Midbrain (tissue), 1 donor: ENCODE measurements at regions not wholly inside any gene's neighbourhood (a gene's known extent, or its start where the extent isn't known, plus 50 kb on each side); places are given as distances from the start of the nearest gene placed in this dataset.
"Not testable (repeated sequence)": the region's sequence is repeated elsewhere in the genome, so short reads cannot be mapped to it uniquely, and the experiment has no call there.

Experiments used
- DNase-seq: peaks from one replicate; lab custom pipeline; 2025; lab: John Stamatoyannopoulos, UW

DNA sequence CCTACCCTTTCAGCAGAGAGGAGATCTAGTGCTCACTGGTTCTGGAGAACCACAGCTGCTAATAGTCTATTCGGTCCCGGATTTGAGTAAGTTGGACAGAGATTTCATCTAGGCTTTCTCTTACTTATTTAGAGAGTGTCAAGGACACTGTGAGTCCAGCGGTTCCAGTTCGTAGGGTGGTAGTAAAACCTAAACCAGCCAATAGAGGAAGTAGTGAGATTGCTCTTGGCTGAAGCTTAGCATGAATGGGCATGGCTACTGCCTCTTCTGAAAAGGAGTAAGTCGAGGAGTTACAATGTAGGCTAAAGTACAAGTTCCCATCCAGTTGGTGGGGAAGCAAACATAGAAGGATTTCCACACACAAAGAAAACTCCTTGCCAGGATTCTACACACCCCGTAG, 109.6 kb upstream of the MOCS2 start:
- no peak for DNase-seq

DNA sequence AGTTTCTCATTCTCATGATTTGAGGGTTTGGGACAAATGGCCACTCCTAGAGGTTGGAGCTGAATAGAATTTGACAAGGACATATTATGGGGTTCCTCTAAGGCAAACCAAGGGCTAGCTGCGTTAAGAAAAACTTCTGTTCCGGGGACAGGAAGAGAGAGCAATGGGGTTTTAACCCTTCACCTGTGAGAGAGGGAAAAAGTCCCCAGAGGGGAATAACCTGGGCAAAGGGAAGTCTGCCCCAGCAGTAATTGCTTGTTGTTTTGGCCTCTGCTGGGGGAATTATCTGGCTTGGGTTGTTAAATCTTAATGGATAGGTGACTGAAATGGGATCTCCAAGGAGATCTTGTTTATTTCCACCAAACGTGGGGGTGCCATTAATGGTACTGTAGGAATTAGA, 110.1 kb upstream of the MOCS2 start:
- DNase-seq: no peak

DNA sequence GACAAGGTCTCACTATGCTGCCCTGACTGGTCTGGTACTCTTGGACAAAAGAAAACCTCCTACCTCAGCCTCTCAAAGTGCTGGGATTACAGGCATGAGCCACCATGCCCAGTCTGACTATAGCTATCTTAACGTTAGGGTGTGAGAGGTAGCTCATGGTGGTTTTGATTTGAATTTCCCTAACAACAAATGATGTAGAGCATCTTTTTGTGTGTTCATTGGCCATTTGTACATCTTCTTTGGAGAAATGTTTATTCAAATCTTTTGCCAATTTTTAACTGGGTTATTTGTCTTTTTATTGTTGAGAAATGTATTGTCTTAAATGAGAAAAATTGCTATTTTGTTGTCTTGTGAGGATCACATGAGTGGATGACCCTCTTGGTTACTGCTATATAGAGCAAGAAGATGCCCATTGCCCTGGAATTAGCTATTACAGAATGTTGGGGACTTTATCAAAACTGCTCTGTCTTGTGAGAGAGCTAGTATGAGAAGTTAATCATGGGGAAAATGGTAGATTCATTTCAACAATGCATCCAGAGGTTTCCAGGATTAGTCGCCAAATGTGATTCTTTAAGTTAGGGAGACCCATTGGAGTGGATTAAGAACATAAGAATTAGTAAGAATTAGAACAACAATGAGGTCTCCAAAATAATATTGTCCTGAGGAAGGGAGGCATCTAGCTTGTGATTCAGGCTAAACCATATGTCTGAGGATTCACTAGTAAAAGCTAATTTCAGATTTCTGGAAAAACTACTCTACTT, 124.3 kb upstream of the MOCS2 start:
- DNase-seq: no peak

DNA sequence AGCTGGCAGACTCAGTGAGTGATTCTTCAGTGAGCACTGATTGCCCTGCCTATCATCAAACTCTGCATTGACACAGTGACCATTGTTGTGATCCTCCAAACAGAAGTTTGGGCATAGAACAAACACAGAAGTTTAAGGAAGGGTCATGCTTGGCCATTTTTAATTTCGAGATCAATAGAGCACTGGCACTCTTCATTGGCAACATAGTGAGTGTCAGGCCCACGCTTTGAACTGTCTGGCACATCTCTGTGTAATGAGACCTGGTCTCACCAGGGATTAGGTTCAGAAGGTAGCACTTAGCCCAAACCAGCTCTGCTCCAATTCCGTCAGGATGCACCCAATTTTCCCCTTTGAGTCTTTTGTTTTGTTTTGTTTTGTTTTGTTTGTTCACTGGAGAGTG, 127.1 kb upstream of the MOCS2 start:
- no peak for DNase-seq

DNA sequence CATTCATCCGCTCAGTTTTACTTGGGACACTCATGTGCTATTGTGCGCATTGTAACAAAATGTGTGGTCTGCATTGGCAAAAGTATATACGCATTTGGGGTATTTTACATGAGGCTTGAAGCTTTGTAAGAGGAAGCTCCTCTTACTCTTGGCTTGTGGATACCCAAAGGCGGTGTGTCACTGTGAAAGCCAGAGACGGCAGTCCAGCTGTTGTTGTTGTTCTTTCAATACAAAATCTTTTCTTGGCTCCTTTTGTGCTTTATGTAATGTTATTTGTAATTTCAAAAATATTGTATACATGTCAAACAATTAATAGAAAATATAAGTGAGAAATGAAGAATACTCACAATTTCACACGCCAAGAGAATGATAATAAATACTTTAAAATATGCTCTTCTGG, 128.3 kb upstream of the MOCS2 start:
- DNase-seq: no peak

DNA sequence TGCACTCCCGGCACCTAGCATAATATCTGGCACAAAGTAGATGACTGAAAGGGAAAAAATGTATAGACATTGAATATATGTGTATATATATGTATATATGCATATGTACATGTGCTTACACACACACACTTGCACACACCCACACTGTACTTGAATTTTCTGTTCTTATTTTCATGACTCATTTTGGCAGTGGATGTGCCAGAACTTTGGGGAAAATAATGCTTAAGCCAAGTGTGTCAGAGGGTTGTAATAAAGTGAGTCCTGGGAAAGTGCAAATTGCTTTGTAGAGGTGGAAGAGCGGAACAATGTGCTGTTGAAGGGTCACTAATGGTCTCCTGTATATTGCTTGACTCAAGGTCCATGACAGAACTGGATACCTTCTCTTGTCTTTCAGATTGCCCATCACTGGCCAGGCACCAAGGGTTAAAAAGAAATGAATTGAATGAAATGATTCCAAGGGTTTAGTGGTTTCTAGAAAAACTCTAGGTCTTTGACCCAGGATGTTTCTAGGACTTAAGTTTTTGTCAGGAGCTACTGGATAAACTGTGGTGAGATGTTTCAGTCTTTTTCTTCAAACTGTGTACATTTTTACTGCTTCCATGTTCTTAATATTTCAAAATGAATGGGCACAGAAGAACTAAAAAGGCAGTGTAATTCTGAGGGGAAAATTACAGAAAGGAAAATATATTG, 129.9 kb upstream of the MOCS2 start:
- no peak for DNase-seq

DNA sequence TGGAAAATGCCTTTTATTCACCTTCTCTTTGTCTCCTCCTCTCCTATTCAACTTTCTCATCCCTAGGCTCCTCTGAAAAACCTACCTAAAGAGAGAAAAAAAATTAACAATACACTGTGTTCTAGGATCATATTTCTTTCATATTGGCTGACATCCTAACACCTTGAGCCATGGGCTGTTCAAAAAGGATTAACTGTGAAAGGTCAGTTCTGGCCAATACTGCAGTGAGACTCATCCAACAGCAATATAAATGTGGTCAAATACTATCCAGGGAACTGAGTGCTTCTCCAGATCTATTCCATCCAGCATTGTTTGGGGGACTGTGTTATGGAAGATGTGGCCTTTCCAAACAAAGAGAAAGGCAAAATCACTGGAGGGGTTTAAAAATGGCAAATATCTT, 131.1 kb upstream of the MOCS2 start:
- DNase-seq: no peak

DNA sequence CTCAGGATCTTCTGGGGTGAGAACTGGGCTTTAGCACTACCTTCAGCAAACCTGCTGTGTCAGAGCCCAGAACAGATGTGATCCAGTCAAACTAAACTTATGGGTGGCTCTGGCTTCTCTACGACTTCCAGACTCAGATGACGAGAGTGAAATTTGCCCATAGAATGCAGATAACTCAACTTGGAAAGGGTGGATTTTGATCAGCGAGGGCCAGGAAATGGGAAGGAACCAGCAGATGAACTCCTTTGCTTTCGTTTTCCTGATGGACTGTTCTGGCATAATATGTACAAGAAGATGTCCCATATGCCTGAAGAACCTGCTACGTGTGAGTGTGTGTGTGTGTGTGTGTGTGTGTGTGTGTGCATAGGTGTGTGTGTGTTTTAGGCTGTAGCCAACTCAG, 132.0 kb upstream of the MOCS2 start:
- no peak for DNase-seq

DNA sequence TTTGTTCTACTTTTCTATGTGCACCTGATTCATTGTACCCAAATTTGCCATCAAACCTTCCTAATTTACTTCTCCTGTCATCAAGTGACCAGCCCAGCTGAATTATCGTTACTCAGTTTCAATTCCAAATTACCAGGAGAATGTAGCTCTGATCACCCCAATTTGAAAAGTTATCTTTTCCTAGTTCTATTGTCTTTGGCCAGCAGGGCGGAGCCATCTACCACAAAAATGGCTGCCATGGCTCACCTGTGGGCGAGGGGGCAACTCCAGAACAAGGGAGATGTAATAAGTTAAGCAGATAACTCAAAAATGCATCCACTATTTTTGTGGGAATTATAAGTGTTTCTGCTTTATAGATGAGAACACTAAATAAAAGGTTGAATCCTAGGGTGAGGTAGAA, 133.8 kb upstream of the MOCS2 start:
- no peak for DNase-seq

DNA sequence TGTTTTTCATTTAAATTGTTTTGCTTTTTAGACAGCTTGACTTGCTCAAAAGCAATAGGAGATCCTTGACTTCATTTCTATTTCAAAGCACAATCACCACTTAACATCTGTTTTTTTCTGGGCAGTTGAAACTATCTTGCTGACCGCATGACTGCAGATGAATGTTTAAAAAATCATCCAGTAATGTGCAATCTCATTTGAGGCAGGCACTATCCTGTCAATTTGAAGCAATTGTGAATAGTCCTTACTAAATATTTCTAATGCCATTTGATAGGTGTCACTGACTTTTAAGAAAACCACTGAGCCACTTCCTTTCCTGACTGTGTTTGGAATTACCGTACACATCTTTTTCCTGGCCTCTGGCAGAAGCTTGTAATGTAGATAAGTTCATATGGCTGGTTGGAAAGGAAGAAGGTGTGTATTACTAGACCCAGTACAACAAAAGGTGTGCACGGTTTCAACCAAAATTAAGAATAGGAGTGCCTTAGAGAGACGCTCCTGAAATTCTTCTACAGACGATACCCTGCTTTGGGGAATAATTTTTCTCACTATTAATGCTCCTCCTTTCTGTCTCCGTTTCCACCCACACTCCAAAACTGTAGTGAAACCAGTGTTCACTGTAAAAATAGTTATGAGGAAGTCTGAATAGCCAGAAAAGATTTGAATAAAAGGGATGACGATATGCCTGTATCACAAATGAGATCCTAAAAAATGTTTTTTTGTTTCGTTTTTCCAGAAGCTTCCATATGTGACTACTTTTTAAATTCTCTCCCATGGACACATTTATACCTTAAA, 136.7 kb upstream of the MOCS2 start:
- no peak for DNase-seq

DNA sequence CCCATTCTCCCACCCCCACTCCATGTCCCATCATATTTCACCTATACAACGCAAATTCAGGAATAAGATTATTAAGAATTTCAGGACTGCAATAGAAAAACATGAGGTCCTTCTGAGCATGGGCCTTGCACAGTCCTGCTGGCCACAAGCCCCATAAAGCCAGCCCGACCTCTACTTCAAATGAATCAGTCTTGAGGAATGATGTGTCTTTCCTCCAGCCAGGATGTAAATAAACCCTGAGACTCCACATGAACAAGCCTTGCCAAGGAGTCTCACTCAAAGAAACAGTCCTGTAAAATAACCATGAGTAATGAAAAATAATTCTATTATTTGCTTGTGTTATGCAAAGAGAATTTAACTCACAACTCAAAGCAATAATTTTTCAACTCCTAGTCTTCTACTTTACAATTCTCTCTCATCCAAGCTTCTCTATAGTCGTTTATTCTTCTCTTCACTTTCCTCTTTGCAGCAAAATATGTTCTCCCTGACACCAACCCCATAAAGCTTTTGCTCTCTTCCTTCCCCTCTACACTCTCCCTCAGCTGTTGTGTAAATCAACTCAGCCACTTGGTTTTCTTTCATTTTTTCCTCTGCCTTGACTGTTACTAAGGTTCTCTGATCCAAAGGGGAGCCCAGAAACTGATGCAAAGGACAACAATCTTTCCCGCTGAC, 140.1 kb upstream of the MOCS2 start:
- DNase-seq: no peak

DNA sequence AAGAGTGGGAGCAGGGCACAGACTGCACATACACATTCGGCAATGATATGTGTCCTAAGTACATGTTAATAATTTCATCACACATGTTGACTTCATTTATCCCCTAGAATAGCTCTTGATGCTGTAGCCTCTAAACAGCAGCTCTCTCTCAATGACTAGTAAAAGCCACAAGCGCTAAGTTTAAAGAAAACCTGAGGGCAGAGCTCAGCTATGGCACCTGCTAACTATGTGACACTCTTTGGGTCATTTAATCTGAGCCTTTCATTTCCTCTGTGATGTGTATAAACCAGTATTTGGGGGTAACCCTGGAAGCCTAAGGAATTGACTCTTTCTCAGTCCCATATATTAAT, 140.6 kb upstream of the MOCS2 start:
- no peak for DNase-seq

DNA sequence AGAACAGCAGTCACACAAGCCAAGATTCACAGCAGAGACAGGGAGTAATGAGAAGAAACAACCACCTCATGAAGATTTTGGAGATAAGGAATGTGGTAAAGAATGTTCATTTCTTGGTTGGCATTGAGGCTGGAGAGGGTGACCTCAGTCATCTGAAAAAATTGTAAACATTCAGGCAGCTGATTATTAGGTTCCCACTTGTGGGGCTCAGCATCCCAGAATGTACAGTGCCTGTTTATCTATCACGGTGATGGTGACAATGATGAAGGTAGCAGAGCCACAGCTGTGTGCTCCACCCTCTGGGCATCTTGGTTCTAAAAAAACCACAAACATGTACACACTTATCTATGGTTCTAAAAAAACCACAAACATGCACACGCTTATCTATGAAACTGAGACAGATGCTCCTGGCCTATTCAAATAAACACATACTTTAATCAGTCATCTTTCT, 143.9 kb upstream of the MOCS2 start:
- no peak for DNase-seq

DNA sequence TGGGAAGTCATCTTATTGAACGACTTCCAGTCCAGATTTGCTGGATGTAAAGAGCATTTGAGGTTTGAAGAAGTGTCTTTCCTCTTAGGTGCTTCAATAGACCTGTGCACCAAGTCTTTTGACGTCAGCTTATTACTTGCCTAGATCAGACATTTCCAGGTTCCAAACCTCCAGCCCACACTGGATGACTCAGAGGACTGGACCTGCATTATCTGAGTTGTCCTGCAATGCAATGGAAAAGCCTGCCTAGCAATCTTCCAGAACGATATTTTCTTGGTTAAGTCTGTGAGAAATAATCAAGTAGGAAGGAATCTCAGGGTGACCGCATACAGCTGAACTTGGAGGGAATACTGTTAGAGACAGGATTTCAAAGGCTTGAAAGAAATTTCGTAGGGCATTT, 147.2 kb upstream of the MOCS2 start:
- DNase-seq: no peak

DNA sequence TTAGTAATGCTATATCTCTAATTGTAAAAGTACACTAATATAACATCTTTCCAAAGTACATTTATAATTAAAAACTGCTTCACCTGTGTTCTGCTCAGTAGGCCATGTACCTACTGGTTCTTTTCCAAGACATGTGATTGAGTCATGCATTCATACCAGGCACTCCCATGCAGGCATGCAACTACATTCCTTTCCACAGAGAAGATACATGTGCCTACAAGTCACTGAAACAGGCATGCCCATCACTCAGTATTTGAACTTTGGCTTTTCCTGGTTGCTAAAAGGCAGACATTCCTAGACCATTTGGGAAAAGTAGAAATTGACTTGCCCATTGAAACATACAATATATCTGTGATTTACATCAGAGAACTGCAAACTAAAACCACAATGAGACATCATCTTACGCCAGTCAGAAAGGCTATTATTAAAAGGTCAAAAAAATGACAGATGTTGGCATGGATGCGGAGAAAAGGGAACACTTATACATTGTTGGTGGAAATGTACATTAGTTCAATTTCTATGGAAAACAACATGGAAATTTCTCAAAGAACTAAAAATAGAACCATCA, 148.3 kb upstream of the MOCS2 start:
- no peak for DNase-seq

DNA sequence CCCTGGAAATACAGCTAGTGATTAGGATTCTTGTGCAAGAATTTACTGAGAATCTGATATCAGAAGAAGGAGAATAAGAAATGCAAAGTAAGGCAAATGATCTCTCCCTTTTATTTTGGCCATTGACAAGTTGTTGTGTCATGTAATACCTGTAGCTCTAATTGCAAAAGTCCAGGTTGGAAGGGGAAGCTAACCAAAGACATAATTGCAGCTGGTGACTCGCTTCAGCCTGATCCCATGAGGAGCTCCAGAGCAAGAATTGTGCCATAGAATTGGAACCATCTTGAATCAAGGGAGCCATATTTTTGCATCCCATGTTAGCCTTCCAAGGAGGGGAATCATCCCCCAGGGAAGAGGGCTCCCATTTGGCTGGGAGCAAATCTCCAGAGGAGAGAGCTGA, 149.6 kb upstream of the MOCS2 start:
- no peak for DNase-seq

DNA sequence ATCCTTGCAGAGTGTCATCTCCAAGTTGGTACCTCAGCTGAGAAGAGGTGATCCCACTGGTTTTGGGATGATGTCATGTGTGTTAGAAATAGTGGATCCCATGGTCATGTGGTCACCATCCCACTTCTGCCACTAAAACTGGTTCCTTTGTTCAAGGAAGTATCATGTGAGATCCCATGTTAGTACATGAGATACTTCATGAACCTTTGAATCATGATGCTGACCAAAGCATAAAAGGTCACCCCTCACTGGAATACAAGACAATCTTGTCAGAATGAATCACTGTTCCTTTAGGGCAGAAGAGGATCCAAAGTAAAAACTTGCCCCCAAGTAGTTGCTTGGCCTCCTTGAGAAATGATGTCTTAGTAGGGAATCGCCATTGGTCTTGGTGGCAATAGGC, 150.9 kb upstream of the MOCS2 start:
- DNase-seq: no peak

DNA sequence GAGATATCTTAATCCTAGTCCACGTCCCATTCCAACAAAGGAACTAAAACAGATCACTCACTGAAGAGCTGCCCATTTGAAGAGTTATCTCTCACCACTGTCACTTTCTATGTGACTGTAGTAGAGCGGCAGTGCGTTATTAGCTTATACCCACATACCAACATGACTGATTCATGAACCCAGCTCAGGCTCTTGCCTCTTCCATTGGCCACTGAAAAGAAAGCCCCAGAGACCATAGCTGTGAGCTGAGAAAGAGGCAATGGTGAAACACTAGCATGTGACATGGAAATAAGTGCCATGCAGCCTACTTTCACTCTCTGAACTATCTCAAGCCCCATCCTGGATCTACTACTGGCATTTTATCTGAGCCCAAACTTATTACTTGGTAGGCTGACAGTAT, 151.7 kb upstream of the MOCS2 start:
- DNase-seq: no peak

DNA sequence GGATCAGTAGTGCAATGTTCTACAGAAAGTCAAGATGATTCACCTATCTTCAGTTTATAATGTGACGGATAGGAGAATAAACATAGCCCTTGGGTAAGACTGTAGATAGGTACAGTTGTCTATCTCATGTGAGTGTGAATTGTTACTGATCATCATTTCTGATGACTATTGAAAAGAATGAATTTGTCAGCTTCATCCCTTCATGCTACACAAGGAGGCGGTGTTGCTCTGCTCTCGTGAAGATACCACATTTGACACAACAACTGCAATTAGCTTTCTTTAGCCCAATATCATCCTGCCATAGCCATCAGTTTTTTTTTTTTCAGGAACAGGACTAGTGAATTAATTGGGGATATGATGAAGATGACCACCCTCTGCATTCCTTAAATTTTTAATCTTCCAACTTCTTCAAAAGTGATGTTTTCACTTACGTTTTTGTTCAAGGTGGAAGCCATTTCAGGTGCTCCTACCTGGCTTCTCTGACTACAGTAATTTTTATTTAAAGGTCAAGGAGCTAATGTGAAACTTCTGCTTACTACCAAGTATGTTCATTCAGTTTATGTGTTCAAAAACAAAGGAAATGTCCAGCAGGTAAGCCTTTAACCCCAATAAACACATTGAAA, 152.9 kb upstream of the MOCS2 start:
- DNase-seq: no peak

DNA sequence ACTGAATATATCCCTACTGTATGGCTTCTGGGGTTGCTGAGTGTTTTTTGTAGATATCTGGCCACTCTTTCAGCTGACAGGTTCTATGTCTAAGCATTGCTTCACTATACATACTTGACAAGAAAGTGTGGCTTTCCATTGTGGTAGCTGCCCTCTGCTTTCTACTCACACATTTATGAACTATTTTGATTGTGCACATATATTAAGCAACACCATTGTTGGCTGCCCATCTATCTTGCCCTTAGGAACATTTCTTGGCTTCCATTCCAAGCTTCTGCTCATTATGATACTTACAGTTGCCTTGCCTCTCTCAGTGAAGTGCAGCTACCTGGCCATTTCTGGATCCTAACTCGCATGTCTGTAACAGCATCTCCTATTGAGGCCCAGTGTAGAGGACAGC, 153.6 kb upstream of the MOCS2 start:
- no peak for DNase-seq

DNA sequence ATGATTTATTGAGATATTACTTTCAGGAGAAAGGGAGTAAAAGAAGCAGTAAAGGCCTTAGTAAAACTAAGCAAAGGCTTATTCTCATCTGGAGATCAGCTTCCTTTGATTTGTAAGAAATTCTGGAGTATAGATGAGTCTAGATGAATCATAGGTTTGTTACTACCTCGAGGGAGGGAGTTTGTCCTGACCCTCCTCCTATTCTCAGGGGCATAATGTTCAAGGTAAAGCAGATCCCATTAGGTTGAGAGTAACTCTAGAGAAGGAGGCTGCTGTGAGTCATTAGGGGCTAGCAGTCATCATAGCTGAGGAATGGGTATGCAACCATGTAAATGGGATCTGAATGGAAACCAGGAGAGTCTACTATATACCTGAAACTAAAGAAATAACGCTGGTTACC, 155.5 kb upstream of the MOCS2 start:
- no peak for DNase-seq

DNA sequence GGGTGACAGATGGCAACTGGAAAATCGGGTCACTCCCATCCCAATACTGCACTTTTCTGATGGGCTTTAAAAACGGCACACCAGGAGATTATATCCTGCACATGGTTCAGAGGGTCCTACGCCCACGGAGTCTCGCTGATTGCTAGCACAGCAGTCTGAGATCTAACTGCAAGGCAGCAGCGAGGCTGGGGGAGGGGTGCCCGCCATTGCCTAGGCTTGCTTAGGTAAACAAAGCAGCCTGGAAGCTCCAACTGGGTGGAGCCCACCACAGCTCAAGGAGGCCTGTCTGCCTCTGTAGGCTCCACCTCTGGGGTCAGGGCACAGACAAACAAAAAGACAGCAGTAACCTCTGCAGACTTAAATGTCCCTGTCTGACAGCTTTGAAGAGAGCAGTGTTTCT, 158.7 kb upstream of the MOCS2 start:
- not testable (repeated sequence) for DNase-seq
